ENCODE measurements at regions not wholly inside any gene's neighbourhood (a gene's known extent, or its start where the extent isn't known, plus 50 kb on each side); places are given as distances from the start of the nearest gene placed in this dataset.
"Not testable (repeated sequence)": the region's sequence is repeated elsewhere in the genome, so short reads cannot be mapped to it uniquely, and the experiment has no call there.

DNA sequence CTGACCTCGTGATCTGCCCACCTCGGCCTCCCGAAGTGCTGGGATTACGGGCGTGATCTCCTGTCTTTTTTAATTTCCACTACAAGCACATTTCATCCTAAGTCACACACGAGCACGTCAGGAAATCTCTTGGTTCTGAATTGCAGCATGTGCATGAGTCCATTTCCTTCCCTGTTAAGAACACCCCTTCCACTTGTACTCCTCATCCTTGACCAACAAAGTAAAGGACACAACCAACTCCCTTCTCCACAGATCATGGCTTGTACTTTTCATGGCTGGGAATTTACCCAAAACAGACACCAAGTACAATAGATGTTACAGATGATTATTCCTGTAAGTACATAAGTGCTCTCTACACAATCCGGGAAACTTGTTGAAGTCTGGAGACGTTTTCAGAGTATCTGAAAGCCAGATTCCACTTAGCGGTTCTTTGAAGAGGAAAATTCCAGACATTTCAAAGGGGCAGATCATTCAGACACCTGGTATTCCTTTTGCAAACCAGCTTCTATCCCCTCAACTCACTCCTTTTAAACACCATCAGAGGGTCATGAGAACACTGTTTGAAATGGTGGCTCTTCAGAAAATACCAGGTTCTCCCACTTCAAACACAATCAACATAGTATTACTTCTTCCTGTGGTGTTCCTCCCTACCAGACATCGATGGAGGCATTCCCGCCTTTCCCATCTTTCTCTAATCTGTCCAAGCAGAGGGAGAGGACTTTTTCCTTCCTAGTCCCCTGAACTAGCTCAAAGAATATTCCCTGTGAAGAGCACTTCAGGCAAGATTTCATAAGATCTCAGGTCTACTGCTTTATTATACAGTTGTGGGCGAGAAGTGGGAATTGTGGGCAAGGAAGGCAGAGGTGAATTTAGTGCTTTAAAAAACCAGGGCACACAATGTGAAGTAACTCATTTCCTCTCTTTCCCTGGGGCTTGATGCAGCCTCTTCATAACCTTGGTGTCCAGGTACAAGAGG, 80.1 kb upstream of the TSC22D2 start:
- DNase-seq = no peak

DNA sequence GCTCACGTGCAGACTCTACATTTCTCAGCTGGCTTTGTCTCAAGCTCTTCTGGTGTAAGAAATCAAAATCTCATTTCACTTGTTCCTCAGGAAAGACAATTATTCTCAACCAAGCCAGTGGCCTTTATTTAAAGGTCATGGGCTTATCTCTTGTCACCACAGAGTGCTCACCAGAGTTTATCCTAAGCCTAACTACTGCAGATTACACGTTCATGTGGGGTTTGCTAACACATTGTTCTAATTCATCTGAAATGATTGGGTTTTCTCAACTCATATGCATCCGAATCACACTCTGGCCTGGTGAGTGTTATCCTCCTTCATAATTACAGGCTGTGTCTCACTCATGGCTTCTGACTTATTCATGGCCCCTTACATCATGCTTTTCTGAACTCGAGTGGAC, 83.3 kb upstream of the TSC22D2 start:
- DNase-seq = no peak

DNA sequence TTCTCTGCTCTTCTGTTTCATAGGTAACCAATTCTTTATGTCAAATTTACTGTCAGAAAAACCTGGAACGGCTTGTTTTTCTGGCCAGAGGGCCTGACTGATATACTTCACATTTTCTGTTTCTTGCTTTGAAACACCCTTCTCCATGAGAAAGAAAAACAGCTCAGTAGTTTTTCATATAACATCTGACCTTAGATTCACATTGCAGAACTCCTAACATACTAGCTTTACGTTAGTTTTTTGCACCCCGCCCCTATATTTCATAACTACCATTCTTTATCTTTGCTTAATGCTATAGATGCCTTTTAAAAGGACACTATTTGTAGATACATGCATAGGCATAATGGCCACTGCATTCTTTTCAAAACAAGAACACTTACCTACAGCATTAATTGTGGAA, 83.9 kb upstream of the TSC22D2 start:
- no peak for DNase-seq

DNA sequence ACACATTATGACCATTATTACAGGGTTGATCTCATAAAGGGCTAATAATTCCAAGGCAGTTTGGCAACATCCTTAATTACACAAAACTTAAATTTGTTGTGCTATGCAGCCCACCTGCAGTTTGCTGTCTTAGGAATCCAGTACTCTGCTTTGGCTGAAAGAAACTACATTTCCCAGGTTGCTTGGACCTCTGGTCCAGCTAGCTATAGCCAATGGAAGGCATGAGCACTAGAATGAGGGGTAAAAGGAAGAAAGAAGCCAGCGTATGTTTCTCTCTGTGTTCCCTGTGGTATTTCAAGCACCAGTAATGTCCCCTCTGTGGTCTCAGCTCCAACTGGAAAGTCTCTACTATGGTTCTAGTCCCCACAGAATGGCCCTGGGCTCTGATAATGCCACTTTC, 84.3 kb upstream of the TSC22D2 start:
- no peak for DNase-seq

DNA sequence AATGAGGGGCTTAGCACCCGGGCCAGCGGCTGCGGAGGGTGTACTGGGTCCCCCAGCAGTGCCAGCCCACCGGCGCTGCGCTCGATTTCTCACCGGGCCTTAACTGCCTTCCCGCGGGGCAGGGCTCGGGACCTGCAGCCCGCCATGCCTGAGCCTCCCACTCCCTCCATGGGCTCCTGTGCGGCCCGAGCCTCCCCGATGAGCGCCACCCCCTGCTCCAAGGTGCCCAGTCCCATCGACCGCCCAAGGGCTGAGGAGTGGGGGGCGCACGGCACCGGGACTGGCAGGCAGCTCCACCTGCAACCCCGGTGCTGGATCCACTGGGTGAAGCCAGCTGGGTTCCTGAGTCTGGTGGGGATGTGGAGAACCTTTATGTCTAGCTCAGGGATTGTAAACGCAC, 85.0 kb upstream of the TSC22D2 start:
- not testable (repeated sequence) for DNase-seq

DNA sequence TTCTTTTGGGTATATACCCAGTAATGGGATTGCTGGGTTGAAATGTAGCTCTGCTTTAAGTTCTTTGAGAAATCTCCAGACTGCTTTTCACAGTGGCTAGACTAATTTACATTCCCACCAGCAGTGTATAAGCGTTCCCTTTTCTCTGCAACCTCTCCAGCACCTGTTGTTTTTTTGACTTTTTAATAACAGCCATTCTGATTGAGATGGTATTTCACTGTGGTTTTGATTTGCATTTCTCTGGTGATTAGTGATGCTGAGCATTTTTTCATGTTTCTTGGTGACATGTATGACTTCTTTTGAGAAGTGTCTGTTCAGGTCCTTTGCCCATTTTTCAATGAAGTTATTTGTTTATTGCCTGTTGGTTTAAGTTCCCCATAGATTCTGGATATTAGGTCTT, 87.1 kb upstream of the TSC22D2 start:
- DNase-seq = not testable (repeated sequence)

DNA sequence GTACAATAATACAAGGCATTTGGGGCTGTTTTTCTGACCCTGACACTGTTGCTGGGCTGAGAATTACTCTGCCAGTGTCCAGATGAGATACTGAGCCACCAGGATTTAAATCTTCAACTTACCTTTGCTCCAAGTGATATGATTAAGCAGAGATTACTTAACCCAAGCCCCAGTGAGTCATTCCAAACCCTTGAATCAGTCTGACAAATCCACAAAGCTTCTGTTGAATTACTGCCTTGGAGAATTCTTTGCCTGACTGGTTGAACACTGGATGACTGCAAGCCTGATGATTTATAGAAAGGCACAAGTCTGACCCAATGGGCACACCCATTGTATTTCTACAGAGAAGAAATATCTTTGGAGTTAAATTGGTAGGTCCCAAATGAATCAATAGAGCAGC, 88.2 kb upstream of the TSC22D2 start:
- no peak for DNase-seq

DNA sequence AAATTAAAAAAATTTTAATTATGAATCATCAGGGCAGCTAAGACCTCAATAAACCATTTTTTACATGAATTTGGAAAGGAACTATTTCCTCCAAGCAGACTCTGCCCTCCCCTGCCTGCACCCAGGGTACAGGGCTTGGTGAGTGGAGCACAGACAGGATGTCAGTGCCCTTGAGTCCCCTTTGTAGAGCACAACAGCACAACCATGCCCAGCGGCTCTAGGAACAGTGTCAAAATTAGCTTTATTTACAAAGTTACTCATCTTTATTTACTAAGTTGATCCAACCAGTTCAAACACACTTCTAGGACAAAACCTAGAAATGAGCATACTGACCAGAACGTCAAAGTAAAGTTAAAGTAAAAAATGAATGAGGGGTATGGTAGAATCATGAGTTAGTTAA, 90.6 kb upstream of the TSC22D2 start:
- no peak for DNase-seq

DNA sequence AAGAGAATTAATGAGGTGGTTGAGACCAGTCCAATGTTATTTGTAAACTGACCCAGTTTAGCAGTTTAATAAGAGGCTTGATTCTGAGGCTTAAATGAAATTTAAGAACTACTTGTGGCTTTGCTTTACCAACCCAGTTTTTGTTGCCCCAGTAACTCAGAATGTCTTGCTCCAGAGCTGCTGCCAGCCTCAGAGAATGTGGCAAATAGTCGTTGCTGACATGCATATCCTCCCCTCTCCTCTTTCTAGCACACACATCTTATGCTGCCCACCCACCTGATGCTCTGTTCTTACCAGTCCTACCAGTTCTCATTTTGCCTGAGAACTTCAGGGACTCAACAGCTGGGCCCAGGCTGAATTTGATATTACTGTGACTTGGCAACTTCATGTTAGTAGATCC, 92.4 kb upstream of the TSC22D2 start:
- DNase-seq = no peak

DNA sequence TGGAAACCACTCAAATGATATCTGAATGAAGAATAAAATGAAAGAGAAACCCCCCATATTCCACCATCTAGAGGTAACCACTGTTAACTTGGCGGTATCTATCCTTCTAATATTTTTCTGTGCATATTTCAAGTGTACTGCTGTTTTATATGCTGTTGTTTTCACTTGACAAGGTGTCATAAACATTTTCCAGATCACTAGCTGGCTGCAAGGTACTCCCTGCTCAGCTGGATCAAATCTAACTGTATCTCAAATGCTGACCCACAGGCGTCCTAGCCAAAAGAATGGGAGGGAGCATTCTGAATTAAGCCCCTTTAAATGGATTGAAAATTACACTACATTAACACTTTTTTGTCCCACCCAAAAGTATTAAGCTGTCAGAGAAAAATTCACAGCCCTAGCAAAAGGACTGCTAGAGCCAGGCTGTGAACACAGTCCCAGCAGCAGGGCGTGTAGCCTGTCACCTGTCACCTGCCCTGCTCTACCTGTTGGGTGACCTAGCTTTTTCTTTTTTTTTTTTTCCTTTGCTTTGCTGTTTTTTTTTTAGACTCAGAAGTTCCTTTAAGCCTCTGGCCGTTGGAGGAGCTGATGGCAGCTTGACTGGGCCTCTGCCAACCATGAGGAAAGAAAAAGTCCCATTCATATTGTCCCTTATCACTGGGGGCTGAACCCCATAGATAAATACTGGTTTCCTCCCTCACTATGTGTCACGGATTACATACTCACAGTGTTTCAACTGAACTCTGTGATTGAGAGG, 93.7 kb upstream of the TSC22D2 start:
- no peak for DNase-seq

DNA sequence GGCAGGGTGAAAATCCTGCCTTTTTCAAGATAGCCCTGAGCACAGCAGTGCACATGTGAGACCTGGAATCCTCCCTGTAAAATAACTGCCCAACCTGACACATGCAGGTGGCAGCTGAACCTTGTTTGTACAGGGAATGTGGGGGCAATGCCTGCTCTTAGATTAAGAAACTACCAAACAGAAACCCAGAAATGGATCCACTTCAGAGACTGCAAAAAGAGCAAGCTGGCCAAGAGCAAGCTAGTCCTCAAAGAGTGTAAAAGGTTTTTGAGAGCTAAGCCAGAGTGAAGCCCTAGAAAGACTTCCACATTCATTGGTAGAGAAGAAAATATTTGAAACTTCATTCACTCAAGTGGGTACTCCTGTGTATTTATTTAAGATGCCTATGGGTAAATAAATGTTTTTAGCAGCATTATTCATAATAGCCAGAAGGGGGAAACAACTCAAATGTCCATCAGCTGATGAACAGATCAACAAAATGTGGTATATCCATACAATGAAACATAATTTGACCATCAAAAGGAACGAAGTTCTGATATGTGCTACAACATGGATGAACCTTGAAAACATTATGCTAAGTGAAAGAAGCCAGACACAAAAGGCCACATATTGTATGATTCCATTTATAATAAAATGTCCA, 96.0 kb upstream of the TSC22D2 start:
- no peak for DNase-seq

DNA sequence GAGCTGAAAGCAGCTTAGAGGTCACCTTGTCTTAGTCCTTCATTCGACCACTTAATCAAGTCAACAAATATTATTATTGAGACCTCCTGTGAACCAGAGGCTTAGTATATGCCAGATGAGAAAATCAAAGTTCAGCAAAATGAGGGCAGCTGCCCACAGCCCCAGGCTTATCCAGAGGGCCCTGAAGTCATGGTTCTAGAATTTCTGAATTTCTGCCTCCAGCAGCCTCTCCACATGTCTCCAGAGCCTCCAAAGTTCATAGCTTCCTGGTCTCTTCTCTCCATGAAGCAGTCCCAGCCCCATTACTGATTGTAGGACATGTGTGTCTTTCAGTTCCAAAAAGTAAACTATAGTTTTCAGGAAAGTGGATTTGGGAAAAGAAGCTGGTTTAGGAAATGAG, 96.9 kb upstream of the TSC22D2 start:
- no peak for DNase-seq

DNA sequence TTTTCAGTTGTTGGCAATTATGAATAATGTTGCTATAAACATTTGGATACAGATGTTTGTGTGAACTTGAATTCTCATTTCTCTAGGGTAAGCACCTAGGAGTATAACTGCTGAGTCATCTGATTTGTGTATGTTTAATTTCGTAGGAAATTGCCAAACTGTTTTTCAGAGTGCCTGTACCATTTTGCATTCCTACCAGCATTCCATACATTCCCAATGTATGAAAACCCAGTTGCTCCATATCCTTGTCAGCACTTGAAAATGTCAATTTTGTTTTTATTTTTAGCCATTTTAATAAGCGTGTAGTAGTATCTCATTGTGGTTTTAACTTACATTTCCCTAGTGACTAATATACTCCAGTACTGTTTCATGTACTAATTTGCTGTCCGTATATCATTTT, 98.5 kb upstream of the TSC22D2 start:
- DNase-seq = no peak

DNA sequence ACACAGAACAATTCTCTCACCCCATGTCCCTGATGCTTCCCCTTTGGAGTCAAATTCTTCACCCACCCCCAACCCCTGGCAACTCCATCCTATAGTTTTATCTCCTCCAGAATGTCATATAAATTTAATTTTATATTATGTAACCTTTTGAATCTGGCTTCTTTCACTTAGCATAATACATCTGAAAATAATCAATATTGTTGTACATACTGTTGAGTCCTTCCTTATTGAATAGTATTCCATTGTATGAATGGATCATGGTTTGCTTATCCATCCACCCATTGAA, 98.9 kb upstream of the TSC22D2 start:
- DNase-seq = no peak

DNA sequence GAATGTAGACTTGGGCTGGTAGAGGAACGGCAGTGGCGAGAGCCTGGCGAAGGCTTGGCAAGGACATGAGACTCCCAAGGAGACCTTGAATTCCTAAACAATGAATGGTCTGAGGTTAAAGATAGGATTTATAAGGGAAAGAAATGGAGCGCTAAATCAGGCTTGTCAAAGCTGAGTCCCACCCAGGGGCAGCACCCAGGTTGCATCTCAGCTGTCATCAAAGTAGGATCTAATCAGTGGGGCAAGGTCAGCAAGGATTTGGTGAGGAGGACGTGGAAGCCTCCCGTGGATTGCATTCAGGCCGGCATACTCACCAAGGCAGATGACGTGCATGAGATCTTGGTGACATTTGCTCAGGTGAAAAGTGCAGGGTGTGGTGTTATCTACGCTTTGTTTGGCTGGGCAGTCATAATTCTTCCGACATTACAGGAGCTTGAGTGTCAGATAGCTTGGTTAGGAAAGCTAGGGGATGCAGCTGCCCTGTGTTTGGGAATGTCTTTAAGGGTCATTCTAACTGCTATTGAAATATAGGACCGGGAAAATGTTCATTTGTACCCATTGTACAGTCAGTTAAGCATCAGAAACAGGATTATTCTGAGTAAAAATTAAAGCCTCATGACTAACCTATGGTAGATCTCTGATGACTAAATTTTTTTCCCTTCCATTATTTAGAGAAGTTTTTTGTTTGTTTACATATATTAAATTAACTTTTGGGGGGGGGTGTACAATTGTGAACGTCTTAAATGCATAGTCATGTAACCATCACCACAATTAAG, 99.4 kb upstream of the TSC22D2 start:
- DNase-seq = no peak

DNA sequence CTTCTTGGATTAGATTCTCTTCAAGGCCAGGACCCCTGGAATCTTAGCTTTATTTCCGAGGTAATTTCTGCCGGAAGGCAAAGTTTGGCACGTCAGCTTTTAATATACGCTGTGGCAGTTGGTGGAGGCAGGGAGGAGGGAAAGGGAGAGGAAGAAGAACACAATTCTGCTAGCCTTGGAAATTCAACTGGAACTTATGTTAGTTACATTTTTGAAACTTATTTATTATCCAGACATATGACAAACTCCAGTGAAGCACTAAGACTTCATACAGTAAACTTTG, 100.1 kb upstream of the TSC22D2 start:
- no peak for DNase-seq

DNA sequence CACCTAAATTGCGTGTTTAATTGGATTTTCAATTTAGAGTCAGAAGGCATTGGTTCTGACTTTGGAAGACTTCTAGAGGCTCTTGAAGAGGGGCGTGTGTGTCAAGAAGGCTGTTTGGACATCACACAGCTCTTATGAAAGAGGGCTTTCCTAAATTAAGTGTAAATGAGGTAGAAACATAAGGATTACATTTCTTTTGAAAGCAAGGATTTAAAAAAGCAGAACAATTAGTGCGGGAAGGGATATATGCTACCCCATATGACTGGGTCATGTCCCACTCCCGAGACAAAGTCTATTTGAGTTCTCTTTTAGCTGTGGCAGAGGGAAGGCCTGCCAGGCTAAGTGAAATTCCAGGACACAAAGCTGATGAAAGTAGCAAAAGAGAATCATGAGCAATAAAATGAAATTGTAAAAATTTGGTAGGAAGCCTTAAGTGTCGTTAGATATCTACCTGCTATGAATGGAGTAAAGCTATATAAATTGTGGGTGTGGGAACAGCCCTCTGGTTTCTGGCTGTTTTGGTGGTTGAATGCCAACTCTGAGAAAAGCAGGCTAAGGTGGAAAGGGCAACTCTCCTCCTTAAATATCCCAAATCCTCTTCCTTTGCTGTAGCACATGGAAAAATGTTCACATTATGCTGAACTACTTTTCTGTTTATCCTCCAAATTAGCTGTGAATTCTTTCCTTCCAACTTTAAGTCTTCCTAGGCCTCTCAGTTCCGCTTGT, 100.6 kb upstream of the TSC22D2 start:
- DNase-seq = no peak

DNA sequence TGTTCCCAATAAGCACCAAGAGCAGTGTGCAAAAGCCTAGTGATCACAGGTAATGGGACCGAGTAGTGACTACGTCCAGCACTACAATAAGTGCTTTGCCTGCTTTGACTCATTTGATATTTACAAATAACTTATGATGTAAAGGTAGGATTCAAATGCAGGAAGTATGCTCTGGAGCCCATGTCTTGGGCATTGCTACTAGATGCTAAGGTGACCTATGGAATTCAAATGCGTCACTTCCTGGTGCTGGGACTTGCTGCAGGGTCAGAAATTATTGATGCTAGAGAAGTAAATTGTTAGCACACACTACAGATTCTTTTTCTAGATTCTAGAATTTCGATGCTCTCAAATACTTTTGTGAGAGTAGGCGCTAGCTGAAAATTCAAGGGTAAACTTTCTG, 101.2 kb upstream of the TSC22D2 start:
- no peak for DNase-seq

DNA sequence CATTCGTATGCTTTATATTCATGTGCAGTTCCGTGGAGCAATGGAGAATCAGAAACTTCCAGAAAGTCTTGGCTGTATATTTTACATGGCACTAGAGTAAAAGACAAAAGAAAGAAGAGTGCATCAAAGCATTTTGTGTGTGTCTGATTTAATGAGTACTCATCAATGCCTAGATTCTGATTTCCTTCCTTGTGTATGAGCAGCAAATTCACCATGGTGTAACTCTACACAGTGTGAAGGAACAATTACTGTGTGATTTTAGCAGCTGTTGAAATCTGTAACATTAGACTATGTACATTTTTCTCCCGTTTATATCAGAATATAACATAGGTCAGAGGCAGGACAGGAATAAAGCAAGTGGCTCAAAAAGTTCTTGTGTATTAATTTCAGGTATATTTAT, 102.0 kb upstream of the TSC22D2 start:
- DNase-seq = no peak

DNA sequence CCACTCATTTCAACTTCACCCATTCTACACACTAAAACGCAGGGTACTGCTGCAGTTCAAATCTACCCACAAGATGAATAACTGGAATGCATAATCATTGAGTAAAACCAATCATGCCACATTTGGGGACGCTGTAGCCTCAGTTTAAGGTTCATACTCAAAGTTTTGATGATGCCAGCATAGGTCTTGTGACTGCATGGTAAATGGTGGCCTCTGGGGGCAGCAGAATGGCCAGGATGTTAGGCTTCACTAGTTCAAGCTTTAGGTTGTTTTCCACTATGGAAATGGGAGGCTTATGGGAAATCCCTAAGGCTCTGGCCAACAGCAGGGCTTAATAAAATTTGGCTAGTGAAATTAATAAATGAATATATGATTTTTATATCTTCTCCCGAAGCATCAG, 104.3 kb upstream of the TSC22D2 start:
- DNase-seq = no peak

DNA sequence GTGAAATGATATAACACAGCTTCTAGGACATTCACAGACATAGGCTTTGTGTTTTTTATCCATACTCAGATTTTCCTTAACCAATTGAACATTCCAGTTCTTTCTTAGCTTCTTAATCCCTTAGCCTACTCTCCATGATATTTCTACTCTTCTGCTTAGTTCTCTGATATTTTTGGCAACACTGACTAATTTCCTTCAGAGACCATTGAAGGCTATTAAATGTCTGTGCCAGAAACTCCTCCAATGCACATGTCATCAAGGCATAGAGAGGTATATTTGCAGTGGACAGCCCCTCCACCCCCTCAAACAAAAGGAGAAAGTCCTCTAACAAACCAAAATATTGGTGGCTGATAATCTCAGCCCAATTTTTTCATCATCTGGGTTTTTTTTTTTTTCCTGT, 105.9 kb upstream of the TSC22D2 start:
- no peak for DNase-seq

DNA sequence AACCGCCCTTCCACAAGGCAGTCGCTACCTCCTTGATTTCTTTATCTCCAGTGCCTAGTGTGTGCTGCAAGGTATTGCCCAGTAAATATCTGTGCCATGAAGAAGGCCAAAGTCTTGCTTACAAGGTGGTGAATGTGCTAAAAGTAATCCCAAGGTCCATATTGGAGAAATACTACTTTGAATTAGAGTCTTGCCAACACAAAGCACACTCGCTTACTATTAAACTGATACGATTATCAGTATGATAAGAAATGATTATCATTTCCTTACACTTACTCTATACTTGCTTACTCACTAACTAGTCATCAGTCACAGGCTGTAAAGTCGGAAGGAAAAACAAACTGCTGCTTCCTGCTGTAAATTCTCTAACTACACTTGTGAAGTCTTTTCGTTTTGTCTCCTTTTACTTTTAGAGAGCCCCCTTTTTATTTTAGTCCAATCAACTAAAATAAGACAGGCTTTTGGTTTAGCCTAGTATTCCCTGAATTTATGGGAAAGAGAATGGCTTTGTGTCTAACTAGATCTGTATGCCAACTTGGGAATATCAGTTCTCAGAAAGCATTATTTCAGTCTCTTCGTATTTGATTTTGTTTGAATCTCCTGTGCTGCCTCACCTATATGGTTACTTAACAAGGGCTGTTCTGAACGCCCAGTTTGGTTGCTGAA, 107.1 kb upstream of the TSC22D2 start:
- no peak for DNase-seq
